SKM-1 treated with dmso at 0.1 percent for 144 hours (cell line): ENCODE measurements at regions not wholly inside any gene's neighbourhood (a gene's known extent, or its start where the extent isn't known, plus 50 kb on each side); places are given as distances from the start of the nearest gene placed in this dataset.
"Not testable (repeated sequence)": the region's sequence is repeated elsewhere in the genome, so short reads cannot be mapped to it uniquely, and the experiment has no call there.

Source experiments
- DNase-seq: peaks from one replicate; lab custom pipeline; 2025; ENCODE audit not compliant: unreplicated experiment; lab: John Stamatoyannopoulos, UW

DNA sequence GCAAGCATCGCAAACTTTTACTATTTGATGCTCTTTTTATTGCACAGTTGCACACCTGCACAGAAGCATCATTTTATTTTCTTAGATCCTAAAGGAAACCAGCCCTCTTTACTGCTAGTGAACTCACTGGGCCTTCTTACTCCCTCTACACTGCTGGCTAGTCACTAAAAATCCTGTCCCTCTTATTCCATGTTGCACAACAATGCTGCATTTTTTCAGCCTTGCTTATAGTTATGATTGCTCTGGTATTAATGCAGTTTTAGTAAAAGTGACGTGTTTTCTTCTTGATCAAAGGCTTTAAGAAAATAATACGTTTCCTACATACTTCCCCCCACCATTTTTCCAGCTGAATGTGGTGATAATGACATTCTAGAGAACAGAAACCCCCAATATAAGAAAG, 132.9 kb upstream of the FAM3C start:
- no peak for DNase-seq

DNA sequence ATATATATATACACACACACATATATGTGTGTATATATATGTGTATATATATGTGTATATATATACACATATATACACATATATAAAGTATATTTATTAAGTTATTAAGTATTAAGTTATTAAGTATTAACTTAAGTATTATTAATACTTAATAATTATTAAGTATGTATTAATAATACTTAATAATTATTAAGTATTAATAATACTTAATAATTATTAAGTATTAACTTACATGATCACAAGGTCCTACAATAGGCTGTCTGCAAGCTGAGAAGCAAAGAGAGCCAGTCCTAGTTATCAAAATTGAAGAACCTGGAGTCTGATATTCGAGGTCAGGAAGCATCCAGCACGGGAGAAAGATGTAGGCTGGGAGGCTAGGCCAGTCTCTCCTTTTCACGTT, 130.1 kb upstream of the FAM3C start:
- DNase-seq, result not testable (repeated sequence)

DNA sequence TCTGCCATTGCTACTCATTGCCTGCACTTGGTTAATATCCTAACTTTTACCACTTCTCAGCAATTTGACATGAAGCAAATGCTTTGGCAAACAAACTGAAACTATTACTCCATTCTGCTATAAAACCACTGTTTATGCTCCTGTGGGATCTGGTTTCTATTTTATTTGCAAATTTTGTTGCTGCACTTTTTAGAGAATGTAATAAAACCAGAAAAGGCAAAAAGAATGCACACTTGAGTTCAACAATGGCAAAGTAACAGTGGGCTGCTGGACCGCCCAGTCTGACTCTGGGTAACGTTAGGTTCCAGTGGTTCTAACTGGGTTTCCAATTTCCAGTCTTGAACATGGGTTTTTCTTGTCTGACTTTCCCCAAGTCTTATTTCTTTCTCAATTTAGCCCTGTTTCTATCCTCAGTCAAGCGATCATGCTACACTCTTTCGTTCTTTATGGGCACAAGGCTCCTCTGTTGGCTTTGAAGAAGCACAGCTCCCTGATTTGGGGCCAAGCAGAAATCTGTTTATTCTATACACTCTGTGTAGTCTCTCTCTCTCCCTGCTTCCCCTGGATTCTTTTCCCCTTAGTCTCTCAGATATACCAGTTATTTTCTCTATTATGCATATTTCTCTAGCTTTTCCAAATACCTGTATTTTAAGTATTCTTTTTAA, 129.2 kb upstream of the FAM3C start:
- no peak for DNase-seq

DNA sequence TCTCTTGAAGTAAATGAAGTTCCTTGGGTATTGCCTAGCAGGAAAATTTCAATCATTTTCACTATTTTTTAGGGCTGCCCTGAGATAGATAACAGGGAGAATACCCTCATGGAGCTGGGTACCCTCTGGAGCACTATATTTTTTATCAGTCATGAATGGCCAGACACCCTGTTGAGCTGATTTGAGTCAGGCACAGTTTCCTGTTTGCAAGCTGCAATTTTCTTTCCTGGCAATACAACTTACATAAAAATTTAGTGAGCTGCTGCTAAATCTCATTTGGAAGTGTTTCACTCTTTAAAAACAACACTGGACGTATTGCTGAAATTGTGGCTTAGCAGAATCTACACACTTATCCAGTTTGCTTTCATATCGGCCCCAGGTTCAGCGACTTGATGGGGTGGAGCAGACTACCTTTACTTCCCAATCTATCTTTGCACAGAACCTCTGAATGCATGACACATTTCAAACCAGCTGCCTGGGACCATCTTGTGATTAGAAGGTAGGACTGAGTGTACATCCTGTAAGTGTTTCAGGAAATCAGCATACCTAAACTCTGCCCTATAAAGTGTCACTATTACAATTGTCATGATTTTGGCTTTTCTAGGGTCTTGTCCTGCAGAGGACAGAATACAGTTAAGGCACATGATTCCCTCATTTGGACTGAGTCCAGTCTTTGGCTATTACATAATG, 125.7 kb upstream of the FAM3C start:
- no peak for DNase-seq

DNA sequence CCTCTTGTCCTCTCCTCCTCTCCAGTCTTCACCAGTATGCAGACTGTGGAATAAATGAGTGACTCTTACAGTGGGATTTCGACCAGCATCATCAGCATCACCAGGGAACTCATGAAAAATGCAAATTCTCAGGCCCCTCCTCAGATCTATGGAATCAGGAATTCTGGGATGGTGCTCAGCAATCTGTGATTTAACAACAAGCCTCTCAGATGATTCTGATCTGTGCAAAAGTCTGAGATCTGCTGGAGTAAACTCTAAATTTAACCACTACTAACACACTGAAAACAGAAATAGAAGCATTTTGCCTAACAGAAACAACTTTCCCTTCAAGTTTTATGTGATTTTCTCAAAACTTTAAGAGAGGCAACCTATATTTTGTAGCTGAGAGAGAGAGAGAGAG, 124.8 kb upstream of the FAM3C start:
- no peak for DNase-seq

DNA sequence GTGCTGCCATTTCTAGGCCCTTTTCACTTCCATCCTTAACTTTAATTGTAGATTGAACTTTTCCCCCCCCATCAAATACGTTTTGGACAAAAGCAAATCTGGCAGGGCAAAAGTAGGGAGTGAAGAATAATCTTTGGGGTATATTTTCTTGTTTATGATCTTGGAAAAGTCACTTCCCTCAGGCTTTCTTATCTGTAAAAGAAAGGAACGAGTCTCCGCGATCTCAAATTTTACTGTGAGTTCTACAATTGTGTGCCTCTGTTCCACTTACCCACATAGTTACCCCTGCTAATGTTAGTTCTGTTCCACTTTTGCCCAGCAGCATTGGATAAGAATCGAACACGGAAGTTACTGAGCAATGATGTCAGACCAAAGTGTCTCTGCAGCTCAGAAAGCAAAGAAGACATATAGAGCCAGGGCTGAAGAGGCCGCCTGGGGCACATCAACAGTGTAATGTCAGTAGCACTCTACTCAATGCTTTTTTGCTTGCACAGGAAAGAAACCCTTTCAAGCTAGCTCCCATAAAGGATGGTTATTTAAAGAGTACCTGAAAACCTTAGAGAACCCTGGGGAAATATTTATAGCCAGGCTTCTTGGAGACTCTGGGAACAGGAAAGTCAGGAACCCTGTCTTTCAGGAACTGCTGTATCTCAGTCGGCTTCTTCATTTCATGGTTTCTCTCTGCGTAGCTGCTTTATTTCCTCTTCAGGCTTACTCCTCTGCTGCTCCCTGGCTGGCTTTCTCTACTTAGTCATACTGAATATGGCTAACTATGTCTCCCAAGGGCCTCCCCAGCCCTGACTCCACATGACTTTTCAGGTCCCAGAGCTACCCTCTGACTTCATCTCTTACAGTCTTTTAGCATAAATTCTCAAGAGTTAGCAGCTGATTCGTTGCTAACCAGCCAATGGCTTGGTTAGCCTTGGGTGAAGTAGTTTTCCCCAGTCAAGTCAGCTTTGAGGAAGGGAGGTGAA, 123.7 kb upstream of the FAM3C start:
- no peak for DNase-seq

DNA sequence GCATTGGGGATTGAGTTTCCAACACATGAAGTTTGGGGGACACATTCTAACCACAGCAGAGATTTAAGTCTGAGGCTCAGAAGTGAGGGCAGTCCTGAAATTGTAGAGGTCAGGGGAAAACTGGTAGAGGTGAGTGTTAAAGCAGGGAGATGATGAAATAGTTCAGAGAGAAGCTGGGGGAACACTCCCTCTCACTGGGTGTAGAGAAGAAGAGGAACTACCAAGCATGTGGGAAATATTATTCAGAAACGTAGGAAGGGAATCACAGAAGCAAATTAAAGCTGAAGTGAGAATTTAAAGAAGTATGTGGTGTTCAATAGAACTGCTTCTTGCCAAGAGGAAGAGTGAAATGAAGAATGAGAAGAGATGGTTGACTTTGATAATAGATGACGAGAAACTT, 121.5 kb upstream of the FAM3C start:
- DNase-seq, result peak; percentile 44

DNA sequence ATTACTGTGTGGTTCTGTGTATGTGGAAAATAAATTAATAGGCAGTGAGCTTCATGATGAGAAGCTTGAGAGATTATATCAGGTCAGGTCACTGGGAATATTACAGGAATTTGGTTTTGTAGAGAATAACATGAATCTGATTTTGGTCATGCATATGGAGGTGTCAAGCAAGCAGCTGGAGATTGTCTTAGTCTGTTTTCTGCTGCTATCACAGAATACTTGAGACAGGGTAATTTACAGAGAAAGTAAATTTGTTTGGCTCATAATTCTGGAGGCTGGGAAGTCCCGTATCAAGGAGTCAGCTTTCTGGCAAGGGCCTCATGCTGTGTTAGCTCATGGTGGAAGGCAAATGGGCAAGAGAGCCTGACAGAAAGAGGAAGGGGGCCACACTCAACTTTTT, 120.7 kb upstream of the FAM3C start:
- DNase-seq, result no peak

DNA sequence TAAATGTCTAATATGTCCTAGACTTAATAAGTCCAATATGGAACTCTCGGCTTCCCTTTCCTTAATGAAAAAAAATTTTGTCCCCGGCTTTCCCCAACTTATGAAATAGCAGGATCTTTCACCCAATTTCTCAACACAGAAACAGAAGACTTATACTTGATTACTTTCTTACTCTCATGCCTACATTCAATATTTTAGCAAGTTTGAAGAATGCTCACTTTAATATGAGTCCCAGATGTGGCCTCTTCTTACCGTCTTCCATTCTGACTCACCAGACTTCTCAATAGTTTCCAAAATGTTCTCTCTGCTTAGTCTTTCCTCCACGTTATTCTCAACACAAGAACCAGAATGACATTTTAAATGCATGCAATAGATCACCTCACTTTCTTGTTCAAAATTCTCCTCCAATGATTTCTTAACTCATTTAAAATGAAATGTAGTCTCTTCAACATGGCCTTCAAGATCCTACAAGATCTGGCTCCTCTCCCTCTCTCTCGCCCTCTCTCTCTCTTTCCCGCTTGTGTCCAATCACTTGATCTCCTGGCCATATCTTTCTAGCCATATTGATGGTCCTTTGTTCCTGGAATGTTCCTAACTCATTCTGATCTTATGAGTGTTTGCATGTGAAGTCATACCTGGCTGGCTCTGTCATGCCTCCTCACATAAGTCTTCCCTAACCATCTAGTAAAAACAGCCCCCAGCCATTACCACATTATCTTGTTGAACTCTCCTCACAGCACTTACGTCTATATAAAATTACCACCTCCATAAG, 119.7 kb upstream of the FAM3C start:
- no peak for DNase-seq

DNA sequence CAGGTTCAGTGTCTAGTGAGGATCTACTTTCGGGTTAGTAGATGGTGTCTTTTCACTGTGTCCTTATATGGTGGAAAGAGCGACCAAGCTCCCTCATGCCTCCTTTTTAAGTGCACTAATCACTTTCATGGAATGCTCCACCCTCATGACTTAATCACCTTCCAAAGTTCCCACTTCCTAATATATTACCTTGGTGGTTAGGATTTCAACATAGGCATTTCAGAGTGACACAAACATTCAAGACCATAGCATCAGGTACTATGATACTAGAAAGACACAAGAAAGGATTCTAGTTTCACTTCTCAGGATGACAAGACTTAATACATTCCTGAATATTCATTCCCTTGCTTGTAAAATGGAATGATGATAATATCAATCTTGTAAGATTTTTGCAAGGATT, 119.1 kb upstream of the FAM3C start:
- DNase-seq, result no peak

DNA sequence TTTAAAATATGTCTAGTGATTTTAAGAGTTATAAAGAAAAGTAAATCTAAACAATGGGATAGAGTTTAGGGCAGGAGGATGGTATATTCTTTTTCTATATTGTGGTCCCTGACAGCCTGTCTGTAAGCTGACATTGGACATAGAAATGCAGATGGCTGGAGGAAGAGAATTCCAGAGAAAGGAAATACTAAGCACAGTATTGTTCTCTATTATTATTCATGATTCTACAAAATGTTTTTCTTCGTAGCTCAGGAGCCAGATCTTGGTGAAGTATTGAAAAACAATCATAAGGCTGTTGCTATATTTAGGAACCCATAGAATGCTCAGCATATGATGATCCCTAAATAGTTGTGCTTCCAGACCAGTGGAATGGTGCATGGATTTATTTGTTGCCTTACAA, 117.0 kb upstream of the FAM3C start:
- DNase-seq, result no peak

DNA sequence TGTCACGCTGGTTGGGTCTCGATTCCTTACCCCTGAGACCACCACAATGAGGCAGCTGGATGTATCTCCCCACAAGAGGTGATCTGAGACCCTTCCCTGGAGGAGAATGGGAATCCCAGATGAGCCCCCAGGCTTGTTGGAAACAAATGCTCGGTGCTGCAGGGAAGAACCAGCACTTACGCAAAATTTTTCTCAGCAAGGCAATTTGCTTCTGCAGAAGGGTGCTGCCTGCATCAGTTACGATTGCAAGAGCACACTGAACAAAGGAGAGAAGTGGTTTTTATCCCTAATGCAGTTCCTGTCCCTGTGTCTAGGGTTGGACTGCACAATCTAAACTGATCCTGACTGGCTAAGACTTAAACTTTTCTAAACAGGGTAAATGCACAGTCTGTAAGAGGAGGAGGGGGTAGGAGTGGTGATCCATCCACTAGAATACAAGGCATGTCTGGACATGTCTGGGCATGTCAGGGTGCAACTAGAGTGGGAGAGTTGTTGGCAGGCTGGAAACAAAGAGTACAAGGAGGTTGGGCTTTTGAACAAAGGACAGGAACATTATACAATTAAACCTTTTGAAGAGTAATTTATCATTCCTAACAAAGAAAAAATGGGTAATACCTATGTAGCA, 114.9 kb upstream of the FAM3C start:
- peak; percentile 27 for DNase-seq

DNA sequence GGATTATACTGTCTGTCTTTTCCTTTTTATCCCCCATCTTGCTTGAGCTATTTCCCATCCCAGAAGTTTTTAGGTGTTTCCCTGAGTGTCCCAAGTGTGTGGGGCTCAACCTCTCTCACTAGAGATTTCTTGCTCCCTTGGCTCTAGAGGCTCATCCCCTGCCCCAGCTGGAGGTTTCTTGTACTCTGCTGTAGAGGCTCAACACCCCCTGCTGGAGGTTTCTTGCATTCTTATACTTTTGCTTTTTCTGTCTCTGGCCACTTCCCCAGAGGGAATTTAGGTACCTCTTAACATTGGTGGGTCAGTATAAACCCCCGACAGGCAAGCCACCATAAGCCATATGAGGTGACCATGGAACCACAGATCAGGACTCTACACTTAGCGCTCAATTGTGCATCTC, 114.2 kb upstream of the FAM3C start:
- DNase-seq, result peak; percentile 50

DNA sequence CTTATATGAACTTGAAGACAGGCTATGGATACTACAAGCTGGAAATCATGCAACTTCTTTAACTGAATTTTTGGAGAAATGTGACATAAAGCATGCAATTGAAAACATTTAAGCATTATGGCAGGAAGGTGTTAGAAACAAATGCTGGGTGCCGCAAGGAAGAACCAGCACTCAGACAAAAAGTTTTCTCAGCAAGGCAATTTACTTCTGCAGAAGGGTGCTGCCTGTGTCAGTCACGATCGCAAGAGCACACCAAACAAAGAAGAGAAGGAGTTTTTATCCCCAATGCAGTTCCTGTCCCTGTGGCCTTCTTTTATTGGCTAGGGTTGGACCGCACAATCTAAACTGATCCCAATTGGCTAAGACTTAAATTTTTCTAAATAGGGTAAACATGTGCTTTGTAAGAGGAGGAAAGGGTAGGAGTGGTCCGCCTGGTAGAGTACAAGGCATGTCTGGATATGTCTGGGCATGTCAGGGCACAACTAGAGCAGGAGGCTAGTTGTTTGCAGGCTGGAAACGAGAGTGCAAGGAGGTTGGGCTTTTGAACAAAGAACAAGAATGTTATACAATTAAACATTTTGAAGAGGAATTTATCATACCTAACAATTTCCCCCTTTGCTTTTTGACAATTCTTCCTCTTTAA, 109.6 kb upstream of the FAM3C start:
- DNase-seq, result no peak

DNA sequence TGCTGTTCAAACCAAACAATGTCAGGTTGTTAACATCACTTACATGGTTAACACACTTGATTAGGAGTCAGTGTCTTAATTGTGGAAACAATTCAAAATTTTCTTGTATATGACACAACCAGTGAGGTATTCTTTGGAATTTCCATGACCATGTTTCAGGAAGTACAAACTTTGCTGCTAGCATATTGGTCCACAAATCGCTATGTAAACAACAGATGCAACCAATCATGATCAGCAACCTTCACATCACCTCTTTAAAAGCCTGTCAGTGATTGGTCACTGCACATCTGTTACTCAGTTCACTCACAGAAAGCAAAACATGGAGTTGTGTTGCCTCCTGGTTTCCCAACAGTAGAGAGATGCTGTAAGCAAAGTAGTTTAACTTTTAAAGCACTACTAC, 108.9 kb upstream of the FAM3C start:
- DNase-seq, result no peak

DNA sequence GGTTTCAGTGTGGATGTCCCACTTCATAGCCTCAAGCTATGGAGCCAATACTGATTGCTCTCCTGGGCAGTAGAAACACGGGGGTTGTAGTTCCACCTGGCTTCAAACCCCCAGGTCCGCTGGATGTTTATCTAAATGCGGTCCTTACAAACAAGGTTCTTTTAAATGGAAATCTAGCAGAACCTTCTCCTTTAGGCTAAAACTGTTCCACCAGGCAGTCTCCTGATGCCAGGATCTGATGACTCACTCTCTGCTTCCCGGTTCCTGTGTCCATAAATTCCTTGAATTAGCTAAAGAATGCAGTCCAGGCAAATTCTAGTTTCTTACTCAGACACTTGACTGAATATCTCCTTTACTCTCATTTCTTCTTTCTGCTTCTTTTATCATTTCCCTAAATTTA, 108.4 kb upstream of the FAM3C start:
- DNase-seq, result no peak

DNA sequence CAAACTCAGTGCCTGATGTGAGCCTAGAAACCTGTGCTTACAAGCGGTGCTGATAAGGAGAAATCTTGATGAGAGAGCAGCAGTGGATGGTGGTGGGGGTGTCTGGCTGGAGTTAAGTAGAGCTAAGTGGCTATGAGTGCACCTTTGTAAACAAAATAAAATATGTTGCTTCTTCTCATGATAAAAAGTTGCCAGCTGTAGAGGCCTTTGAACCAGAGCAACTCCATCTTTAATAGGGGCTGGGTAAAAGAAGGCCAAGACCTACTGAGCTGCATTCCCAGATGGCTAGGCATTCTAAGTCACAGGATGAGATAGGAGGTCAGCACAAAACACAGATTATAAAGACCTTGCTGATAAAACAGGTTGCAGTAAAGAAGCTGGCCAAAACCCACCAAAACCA, 107.6 kb upstream of the FAM3C start:
- no peak for DNase-seq

DNA sequence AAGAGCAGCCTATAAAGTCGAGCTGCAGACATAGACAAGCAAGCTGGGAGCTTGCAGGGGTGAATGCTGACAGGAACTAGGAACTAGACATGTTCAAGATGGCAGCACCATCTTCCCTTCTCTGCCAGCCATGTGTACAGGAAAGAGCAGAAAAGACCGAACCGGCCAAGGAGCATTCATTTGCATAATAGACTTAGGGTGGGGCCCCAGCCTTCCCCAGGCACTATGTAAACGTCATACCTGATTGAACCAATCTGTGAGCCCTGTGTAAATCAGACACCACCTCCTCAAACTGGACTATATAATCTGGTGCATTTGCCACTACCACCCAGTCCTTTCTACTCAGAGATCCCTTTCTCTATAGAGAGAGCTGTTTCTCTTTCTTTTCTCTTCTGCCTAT, 106.9 kb upstream of the FAM3C start:
- DNase-seq, result no peak

DNA sequence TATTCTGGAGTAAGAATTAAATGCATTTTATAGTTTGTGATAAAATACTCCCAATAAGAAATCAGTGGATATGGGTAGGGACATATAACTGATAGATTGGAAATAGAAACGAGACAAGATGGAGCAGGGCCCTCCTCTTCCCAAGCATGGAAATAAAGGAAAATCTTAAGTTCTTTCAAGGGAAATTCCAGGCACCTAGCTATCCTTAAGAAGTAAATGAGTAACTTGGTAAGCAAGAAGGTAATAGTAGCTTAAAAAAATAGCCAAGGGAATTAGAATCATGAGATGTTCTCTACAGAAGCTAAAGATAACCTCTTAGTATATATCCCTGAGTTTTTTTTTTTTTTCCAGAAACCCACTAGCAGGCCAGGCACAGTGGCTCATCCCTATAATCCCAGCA, 105.5 kb upstream of the FAM3C start:
- DNase-seq, result no peak

DNA sequence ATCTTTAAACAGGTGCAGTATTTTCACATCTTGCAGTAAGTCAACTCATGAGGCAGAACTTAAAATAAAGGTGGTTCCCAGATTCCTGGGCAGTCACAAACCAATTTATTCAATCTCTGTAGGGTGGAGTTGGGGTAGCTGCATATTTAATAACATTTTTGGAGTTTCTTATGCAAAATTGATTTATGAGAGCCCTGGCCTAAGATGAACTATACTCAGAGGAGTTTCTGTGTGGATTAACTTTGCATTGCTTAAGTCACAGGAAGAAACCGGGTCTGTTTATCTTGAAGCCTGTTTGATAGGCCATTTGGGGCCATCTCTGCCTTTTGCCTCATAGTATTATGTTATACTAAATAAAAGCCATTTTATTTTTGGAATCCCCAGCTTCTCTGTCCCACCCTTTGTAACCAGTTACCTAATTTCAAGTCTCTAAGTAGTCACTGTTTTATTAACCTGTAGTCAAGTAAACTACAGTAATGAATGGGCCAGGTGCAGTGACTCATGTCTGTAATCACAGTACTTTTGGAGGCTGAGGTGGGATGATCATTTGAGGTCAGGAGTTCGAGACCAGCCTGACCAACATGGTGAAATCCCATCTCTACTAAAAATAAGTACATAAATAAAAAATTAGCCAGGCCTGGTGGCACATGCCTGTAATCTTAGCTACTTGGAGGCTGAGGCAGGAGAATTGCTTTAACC, 104.4 kb upstream of the FAM3C start:
- no peak for DNase-seq
